ENCODE measurements at regions not wholly inside any gene's neighbourhood (a gene's known extent, or its start where the extent isn't known, plus 50 kb on each side); places are given as distances from the start of the nearest gene placed in this dataset.

DNA sequence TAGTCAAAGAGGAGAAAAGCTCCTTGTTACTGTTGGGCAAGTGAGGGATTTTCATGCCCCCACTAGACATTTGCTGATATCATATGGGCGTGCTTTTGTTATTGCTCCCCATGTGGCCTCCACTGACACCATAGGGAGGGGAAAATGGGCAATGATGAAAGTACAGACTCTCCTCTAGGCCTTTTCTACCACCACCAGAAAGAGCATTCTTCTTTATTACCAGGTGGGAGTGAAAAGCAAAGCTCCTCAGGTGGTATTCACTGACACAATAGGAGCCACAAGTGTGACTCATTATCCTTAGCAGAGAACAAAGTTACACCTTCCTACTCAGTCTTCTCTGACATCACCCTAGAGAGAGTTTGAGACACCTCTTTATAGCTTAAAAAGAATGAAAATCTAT, 667.1 kb downstream of the LTN1 start:
- TF ChIP-seq, protein P1, sequence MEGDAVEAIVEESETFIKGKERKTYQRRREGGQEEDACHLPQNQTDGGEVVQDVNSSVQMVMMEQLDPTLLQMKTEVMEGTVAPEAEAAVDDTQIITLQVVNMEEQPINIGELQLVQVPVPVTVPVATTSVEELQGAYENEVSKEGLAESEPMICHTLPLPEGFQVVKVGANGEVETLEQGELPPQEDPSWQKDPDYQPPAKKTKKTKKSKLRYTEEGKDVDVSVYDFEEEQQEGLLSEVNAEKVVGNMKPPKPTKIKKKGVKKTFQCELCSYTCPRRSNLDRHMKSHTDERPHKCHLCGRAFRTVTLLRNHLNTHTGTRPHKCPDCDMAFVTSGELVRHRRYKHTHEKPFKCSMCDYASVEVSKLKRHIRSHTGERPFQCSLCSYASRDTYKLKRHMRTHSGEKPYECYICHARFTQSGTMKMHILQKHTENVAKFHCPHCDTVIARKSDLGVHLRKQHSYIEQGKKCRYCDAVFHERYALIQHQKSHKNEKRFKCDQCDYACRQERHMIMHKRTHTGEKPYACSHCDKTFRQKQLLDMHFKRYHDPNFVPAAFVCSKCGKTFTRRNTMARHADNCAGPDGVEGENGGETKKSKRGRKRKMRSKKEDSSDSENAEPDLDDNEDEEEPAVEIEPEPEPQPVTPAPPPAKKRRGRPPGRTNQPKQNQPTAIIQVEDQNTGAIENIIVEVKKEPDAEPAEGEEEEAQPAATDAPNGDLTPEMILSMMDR (IDR thresholded peaks at IDR 0.05; ENCODE audit: insufficient read depth, low read length, missing control alignments) = no peak
- POLR2A ChIA-PET = no interaction called here
- H3K4me3 ChIP-seq (ENCODE audit: low read depth, low read length) = no peak overlapping the region
- DNase-seq (ENCODE audit: low read depth, low spot score) = no peak
- CTCF ChIA-PET = interaction anchor here (2.5 to 4.9 kb wide), 2 partner anchors 10 to 420 kb away, joined by 10 to 20 read pairs; no protein-coding TSS in a partner anchor

GRCh38 chr21:28324690-28325089, 668.0 kb downstream of the LTN1 start:
- TF ChIP-seq, protein P1 (IDR thresholded peaks at IDR 0.05; ENCODE audit: insufficient read depth, low read length, missing control alignments) = no peak
- ChIA-PET CTCF (interaction anchor here (2.5 to 4.9 kb wide), 2 partner anchors 11 to 421 kb away, joined by 10 to 20 read pairs; no protein-coding TSS in a partner anchor), POLR2A (no interaction called here)
- DNase-seq (ENCODE audit: low read depth, low spot score) = no peak
- no peak overlapping the region for H3K4me3 ChIP-seq (ENCODE audit: low read depth, low read length)

GRCh38 chr21:28317177-28317950, 675.3 kb downstream of the LTN1 start:
- DNase-seq (ENCODE audit: low read depth, low spot score) = no peak
- POLR2A ChIA-PET = no interaction called here
- H3K4me3 ChIP-seq (ENCODE audit: low read depth, low read length) = no peak overlapping the region
- CTCF ChIA-PET = no interaction called here
- TF ChIP-seq, protein P1 (IDR thresholded peaks at IDR 0.05; ENCODE audit: insufficient read depth, low read length, missing control alignments) = no peak

GRCh38 chr21:28311411-28312190, 681.1 kb downstream of the LTN1 start:
- ChIA-PET CTCF (interaction anchor here (1.2 to 1.5 kb wide), 2 partner anchors 210 to 433 kb away, joined by 3 to 5 read pairs; no protein-coding TSS in a partner anchor), POLR2A (no interaction called here)
- no peak overlapping the region for H3K4me3 ChIP-seq (ENCODE audit: low read depth, low read length)
- DNase-seq (ENCODE audit: low read depth, low spot score) = no peak
- TF ChIP-seq, protein P1 (IDR thresholded peaks at IDR 0.05; ENCODE audit: insufficient read depth, low read length, missing control alignments) = no peak

DNA sequence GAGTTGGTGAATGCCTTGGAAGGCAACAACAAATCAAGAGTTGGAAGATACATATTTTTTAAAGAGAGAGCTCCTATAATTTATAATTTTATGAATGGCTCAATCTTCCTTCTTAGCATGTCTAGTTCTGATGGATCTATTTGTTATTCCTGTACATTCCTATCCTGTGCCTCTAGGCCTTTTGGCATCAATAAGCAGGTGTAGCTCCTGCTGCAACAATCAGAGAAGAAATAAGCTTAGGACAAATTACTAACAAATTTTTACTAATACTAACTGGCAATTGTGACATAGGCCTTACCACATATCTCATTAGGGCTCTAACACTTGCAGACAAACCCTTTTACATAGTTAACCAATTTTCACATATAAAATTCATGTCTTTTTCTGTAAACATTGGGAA, 682.0 kb downstream of the LTN1 start:
- no peak overlapping the region for H3K4me3 ChIP-seq (ENCODE audit: low read depth, low read length)
- ChIA-PET POLR2A (no interaction called here), CTCF (interaction anchor here (1.5 kb wide), 1 partner anchor 434 kb away, joined by 3 read pairs; no protein-coding TSS in a partner anchor)
- TF ChIP-seq, protein P1 (IDR thresholded peaks at IDR 0.05; ENCODE audit: insufficient read depth, low read length, missing control alignments) = no peak
- no peak for DNase-seq (ENCODE audit: low read depth, low spot score)

GRCh38 chr21:28310171-28310685, 682.4 kb downstream of the LTN1 start:
- no peak for DNase-seq (ENCODE audit: low read depth, low spot score)
- CTCF ChIA-PET = no interaction called here
- TF ChIP-seq, protein P1 (IDR thresholded peaks at IDR 0.05; ENCODE audit: insufficient read depth, low read length, missing control alignments) = no peak
- POLR2A ChIA-PET = no interaction called here
- H3K4me3 ChIP-seq (ENCODE audit: low read depth, low read length) = no peak overlapping the region

Data from AG04449 (cell line).